ENCODE measurements at regions not wholly inside any gene's neighbourhood (a gene's known extent, or its start where the extent isn't known, plus 50 kb on each side); places are given as distances from the start of the nearest gene placed in this dataset.

DNA sequence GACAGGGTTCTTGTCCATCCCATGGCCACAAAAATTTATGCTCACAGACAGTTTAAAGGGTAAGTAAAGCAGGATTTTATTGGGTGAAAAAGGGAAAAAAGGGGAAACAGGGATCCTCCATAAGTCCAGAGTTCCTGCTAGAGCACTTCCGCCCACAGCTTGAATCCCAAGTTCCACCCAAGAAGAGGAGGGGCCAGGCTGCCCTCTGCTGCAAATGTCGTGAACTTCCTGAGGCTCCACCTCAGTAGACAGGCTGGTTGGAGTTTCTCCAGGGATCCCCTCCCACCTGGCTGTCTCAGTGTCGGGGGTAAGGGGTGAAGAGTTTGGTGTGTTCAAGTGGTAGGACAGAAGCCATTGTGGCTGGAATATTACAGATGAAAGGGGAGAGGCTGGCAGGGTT, 275.0 kb upstream of the SGCD start:
- Histone ChIP-seq H3K4me2 (ENCODE audit: insufficient read depth, low read length) (no peak overlapping the region), H4K20me1 (replicated peaks; ENCODE audit: control insufficient read depth, extremely low read depth, insufficient read depth, low read length) (no peaks in the 10 kb centered on the region), H3K9ac (replicated peaks; ENCODE audit: extremely low read depth, insufficient read depth, low read length) (no peak overlapping the region), H3K4me1 (ENCODE audit: control insufficient read depth, extremely low read depth, insufficient read depth, low read length) (no peaks in the 10 kb centered on the region), H3K27me3 (ENCODE audit: control insufficient read depth in 2 of 2, insufficient read depth in 2 of 2, low read length in 2 of 2) (no peaks in the 10 kb centered on the region), H2AFZ (ENCODE audit: low read depth, low read length) (no peak overlapping the region), H3K9me1 (replicated peaks; ENCODE audit: control insufficient read depth, extremely low read depth, insufficient read depth, low read length) (no peaks in the 10 kb centered on the region), H3K4me3 (replicated peaks in 1 of 3; ENCODE audit: insufficient read depth in 1 of 3, low read depth in 1 of 3, low read length in 3 of 3) (no peak overlapping the region), H3K9me3 (replicated peaks; ENCODE audit: control insufficient read depth, insufficient read depth, low read length) (no peaks in the 10 kb centered on the region), H3K36me3 (ENCODE audit: control insufficient read depth in 2 of 2, extremely low read depth in 1 of 2, insufficient read depth in 2 of 2, low read length in 2 of 2) (no peaks in the 10 kb centered on the region), H3K27ac (ENCODE audit: insufficient read depth, low read depth, low read length) (no peak overlapping the region), H3K79me2 (ENCODE audit: control insufficient read depth, insufficient read depth, low read length) (no peaks in the 10 kb centered on the region)
- FAIRE-seq (no peak), DNase-seq (ENCODE audit: low read depth, low spot score) (no peak)
- dilution Hi-C loops (cut with MboI; ENCODE audit: extremely low pct_ligation_motif_present, low sequenced_read_pairs) = no loop called here
- POLR2A ChIA-PET = no interaction called here
- BruUV-seq (replicated peaks) = no TSS peak
- intact Hi-C loops (cut with micrococcal nuclease) = no loop called here
- TF ChIP-seq JUN (IDR thresholded peaks at IDR 0.05; ENCODE audit: borderline replicate concordance, insufficient read depth, insufficient read length, low read depth) (no peak), POLR2AphosphoS5 (IDR thresholded peaks at IDR 0.05; ENCODE audit: insufficient read depth, low read depth, low read length) (no peak), MAX (IDR thresholded peaks at IDR 0.05; ENCODE audit: insufficient read depth, insufficient read length) (no peak)
- CTCF ChIA-PET = no interaction called here

- no peak for TF ChIP-seq POLR2A (IDR thresholded peaks at IDR 0.05; ENCODE audit: low read depth, low read length)
- TF ChIP-seq MAX (IDR thresholded peaks at IDR 0.05; ENCODE audit: insufficient read depth, insufficient read length) = no peak
- TF ChIP-seq EZH2 (IDR thresholded peaks at IDR 0.05; ENCODE audit: borderline replicate concordance, low read depth, low read length, severe bottlenecking) = no peak
- TF ChIP-seq, protein P1, sequence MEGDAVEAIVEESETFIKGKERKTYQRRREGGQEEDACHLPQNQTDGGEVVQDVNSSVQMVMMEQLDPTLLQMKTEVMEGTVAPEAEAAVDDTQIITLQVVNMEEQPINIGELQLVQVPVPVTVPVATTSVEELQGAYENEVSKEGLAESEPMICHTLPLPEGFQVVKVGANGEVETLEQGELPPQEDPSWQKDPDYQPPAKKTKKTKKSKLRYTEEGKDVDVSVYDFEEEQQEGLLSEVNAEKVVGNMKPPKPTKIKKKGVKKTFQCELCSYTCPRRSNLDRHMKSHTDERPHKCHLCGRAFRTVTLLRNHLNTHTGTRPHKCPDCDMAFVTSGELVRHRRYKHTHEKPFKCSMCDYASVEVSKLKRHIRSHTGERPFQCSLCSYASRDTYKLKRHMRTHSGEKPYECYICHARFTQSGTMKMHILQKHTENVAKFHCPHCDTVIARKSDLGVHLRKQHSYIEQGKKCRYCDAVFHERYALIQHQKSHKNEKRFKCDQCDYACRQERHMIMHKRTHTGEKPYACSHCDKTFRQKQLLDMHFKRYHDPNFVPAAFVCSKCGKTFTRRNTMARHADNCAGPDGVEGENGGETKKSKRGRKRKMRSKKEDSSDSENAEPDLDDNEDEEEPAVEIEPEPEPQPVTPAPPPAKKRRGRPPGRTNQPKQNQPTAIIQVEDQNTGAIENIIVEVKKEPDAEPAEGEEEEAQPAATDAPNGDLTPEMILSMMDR (IDR thresholded peaks at IDR 0.05; ENCODE audit: extremely low read depth in 1 of 2, insufficient read depth in 1 of 2, low read depth in 1 of 2, low read length in 2 of 2) = no peak
- no peak for TF ChIP-seq FOS (IDR thresholded peaks at IDR 0.05; ENCODE audit: borderline replicate concordance, insufficient read depth, low read length)
- no peak for TF ChIP-seq POLR2AphosphoS5 (IDR thresholded peaks at IDR 0.05; ENCODE audit: insufficient read depth, low read depth, low read length)
- no peak for TF ChIP-seq GATA2 (IDR thresholded peaks at IDR 0.05; ENCODE audit: insufficient read depth, insufficient read length, low read depth, low read length)
- no peak for TF ChIP-seq MYC (IDR thresholded peaks at IDR 0.05; ENCODE audit: low read depth, low read length)
- TF ChIP-seq JUN (IDR thresholded peaks at IDR 0.05; ENCODE audit: borderline replicate concordance, insufficient read depth, insufficient read length, low read depth) = no peak
- H3K27me3 ChIP-seq (ENCODE audit: control insufficient read depth in 2 of 2, insufficient read depth in 2 of 2, low read length in 2 of 2) = no peaks in the 10 kb centered on the region
- no peaks in the 10 kb centered on the region for H3K36me3 ChIP-seq (ENCODE audit: control insufficient read depth in 2 of 2, extremely low read depth in 1 of 2, insufficient read depth in 2 of 2, low read length in 2 of 2)
- CTCF ChIA-PET = no interaction called here
- FAIRE-seq (no peak), DNase-seq (ENCODE audit: low read depth, low spot score) (no peak)
- H4K20me1 ChIP-seq (replicated peaks; ENCODE audit: control insufficient read depth, extremely low read depth, insufficient read depth, low read length) = no peaks in the 10 kb centered on the region
- intact Hi-C loops (cut with micrococcal nuclease) = no loop called here
- no peaks in the 10 kb centered on the region for H3K4me1 ChIP-seq (ENCODE audit: control insufficient read depth, extremely low read depth, insufficient read depth, low read length)
- H3K4me3 ChIP-seq (replicated peaks in 1 of 3; ENCODE audit: insufficient read depth in 1 of 3, low read depth in 1 of 3, low read length in 3 of 3) = no peak overlapping the region
- POLR2A ChIA-PET = no interaction called here
- H3K9me1 ChIP-seq (replicated peaks; ENCODE audit: control insufficient read depth, extremely low read depth, insufficient read depth, low read length) = no peaks in the 10 kb centered on the region
- no peaks in the 10 kb centered on the region for H3K79me2 ChIP-seq (ENCODE audit: control insufficient read depth, insufficient read depth, low read length)
- H3K9ac ChIP-seq (replicated peaks; ENCODE audit: extremely low read depth, insufficient read depth, low read length) = no peak overlapping the region
- H3K9me3 ChIP-seq (replicated peaks; ENCODE audit: control insufficient read depth, insufficient read depth, low read length) = no peaks in the 10 kb centered on the region
- H3K27ac ChIP-seq (ENCODE audit: insufficient read depth, low read depth, low read length) = no peak overlapping the region
- dilution Hi-C loops (cut with MboI; ENCODE audit: extremely low pct_ligation_motif_present, low sequenced_read_pairs) = no loop called here
- no peak overlapping the region for H3K4me2 ChIP-seq (ENCODE audit: insufficient read depth, low read length)
- BruUV-seq (replicated peaks) = no TSS peak
- no peak overlapping the region for H2AFZ ChIP-seq (ENCODE audit: low read depth, low read length)
Observed at GRCh38 chr5:156052656-156053055, 274.3 kb upstream of the SGCD start.

Data from endothelial cell of umbilical vein (primary cell).